GM12892 (cell line): ENCODE measurements at regions not wholly inside any gene's neighbourhood (a gene's known extent, or its start where the extent isn't known, plus 50 kb on each side); places are given as distances from the start of the nearest gene placed in this dataset.
"Not testable (repeated sequence)": the region's sequence is repeated elsewhere in the genome, so short reads cannot be mapped to it uniquely, and the experiment has no call there.

ENCODE experiments used
- DNase-seq: peaks from one replicate; pipeline ENCODE4 v3.0.0; 2011; ENCODE audit not compliant: insufficient read length
- FAIRE-seq: peaks from 2 replicates; lab custom pipeline; 2011; peaks lifted over from hg19 to GRCh38; lab: Jason Lieb, UNC
- POLR2A ChIP-seq: IDR thresholded peaks from 2 replicates; pipeline ENCODE4 v1.6.1; 2011; ENCODE audit warnings: low read depth, low read length, control low read depth
- POLR2AphosphoS5 ChIP-seq: IDR thresholded peaks from 2 replicates; pipeline ENCODE4 v1.6.1; 2011; ENCODE audit warnings: low read depth, low read length, control low read depth
- TAF1 ChIP-seq: IDR thresholded peaks from 2 replicates; pipeline ENCODE4 v1.6.1; 2011; ENCODE audit warnings: low read depth, mild to moderate bottlenecking, control low read depth, low read length, borderline replicate concordance

DNA sequence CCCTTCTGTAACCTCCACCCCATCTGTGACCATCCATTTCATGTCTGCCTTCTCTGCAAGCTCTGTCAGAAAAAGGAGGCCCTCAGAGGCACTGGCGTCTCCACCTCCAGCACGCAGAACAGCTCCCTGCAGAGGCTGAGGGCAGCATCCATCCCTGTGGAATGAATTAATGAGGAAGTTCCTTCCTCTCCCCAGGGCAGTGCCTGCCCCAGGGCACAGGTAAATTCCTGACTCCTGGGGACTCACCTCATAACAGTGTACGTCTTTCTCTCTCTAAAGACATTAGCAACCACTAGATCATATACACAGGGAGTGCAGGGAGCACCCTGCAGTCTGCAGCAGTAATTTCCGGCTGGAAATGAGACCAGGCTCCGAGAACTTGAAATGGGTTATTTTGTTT, 155.0 kb upstream of the TMEM132C start:
- TF ChIP-seq POLR2A (no peak), POLR2AphosphoS5 (no peak), TAF1 (no peak)
- DNase-seq (no peak), FAIRE-seq (no peak)

DNA sequence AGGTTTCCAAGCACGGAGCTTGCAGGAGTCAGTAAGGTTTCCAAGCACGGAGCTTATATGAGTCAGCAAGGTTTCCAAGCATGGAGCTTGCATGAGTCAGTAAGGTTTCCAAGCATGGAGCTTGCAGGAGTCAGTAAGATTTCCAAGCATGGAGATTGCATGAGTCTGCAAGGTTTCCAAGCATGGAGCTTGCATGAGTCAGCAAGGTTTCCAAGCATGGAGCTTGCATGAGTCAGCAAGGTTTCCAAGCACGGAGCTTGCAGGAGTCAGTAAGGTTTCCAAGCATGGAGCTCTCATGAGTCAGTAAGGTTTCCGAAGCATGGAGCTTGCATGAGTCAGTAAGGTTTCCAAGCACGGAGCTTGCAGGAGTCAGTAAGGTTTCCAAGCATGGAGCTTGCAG, 153.7 kb upstream of the TMEM132C start:
- FAIRE-seq = not testable (repeated sequence)

DNA sequence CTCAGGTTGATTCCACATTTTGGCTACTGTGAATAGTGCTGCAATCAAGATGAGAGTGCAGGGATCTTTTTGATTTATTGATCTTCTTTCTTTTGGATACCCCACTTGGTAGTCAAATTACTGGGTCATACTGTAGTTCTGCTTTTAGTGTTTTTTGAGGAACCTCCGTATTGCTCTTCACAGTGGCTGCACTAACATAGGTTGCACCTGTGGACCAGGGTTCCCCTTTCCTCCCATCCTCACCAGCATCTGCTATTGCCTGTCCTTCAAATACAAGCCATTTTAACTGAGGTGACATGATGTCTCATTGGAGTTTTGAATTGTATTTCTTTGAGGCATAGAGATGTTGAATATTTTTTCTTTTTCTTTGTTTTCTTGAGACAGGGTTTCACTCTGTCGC, 152.5 kb upstream of the TMEM132C start:
- no peak for DNase-seq
- FAIRE-seq = no peak
- no peak for TF ChIP-seq TAF1

More for the DNA sequence above, 153.7 kb upstream of the TMEM132C start:
- DNase-seq = not testable (repeated sequence)

DNA sequence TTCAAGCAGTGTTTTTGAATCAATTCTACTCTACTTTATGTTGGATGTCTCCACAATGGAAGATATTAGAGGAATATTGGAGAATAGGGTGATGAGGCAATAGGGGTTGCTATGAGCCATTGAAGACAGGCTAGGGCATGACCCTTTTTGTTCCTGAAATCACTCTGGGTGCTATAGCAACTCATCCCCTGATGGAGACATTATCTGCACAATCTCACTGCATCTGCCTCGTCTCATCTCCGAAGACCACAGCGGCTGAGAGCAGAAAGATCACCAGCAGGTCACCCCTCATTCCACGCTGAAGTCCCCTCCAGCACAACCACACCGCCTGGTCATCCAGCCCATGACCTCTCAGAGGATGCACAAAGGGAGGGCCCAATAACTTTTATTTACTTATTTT, 150.4 kb upstream of the TMEM132C start:
- TF ChIP-seq POLR2AphosphoS5 (no peak), POLR2A (no peak), TAF1 (no peak)
- FAIRE-seq (no peak), DNase-seq (no peak)

DNA sequence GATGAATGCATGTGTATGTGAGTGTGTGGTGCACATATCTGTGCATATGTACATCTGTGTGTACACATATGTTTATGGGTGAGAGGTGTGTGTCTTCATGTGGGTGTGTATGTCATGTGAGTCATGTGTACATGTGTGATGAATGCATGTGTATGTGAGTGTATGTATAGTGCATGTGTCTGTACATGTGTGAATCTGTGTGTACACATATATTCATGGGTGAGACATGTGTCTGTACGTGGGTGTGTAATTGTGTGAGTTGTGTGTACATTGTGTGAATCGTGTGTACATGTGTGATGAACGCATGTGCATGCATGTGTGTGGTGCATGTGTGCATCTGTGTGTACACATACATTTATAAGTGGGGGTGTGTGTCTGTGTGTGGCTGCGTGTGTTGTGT, 146.9 kb upstream of the TMEM132C start:
- TF ChIP-seq TAF1 (no peak), POLR2A (no peak), POLR2AphosphoS5 (no peak)
- no peak for FAIRE-seq
- DNase-seq = no peak

DNA sequence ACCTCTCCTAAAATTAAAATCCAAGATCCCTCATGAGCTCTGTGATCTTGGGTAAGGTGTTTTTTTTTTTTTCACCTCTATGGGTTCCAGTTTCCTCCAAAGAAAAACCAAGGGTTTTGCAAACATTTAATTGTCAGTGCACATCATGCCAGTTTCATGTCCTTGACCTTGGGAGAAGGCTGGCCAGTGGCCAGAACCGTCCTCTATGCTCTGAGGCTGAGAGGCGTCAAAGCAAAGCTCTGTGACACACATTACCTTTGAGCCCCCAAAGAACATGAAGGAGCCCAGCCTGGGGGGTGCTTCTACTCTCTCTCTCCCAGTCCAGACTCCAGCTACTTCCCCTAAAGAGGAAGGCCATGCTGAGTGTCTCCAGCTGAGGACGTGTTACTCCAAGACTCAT, 145.5 kb upstream of the TMEM132C start:
- FAIRE-seq (no peak), DNase-seq (no peak)
- no peak for TF ChIP-seq POLR2A
- no peak for TF ChIP-seq TAF1
- no peak for TF ChIP-seq POLR2AphosphoS5

DNA sequence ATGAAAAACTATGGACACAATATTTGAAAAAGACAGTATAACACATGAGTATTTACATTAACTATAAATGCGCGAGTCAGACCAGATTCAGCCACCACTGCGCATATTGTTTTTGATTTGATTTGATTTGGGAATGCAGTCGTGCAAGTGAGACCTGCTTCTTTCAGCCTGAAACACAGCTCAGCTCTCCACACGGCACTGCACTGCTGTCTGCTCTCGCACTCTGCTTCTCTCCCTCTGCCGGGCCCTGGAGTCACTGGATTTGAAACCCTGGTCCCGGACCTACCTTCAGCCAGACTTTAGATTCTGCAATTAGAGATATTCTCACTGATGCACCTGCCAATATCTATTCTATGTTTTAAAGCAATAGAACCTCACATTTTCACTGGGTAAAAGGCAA, 143.9 kb upstream of the TMEM132C start:
- TF ChIP-seq POLR2A (no peak), TAF1 (no peak), POLR2AphosphoS5 (no peak)
- FAIRE-seq = no peak
- DNase-seq = no peak

DNA sequence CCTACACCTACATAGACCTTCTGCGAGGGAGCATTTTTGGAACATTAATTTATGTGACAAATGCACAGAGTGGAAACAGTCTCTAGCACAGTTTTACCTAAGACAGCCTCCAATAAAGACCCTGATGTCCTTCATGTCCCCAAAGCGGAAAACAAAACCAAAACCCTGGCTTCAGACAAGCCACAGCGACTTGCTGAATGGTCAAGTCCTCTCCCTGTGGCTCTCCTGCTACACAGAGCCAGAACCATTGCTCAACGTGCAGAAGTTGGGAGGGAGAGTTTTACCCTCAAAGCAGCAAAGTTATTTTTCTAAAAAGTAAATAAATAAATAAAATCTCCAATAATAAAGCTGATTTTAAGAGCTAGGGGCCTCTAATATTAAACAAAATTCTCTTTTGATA, 135.0 kb upstream of the TMEM132C start:
- no peak for DNase-seq
- no peak for FAIRE-seq
- TF ChIP-seq POLR2AphosphoS5 = no peak
- no peak for TF ChIP-seq POLR2A

DNA sequence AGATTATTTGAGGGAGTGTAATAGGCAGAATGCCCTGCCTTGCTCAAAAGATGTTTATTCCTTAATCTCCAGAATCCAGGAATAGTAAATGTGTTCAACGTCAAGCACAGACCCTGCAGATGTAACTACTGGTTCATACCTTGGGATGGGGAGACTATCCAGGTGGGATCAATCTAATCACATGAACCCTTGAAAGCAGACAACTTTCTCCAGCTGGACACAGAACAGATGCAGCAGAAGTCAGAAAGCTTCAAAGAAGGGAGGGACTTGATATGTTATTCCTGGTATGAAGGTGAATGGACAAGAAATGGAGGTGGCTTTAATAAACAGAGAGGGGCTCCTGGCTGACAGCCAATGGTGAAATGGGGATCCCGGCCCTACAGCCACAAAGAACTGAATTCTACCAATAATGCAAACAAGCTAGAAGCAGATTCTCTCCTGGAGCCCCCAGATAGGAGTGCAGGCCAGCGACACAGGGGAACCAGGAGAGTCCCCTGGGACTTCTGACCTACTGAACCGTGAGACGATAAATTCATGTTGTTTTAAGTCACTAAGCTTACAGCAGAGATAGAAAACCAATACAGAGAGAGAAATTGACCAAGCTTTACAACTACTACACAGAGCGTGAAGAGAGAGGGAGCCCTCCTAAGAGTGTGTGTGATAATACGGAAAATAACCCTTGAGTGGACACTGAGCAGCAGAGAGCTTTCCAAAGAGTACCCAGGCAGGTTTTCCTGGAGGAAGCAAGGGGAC, 133.5 kb upstream of the TMEM132C start:
- DNase-seq (no peak), FAIRE-seq (no peak)
- TF ChIP-seq POLR2AphosphoS5 = no peak
- TF ChIP-seq POLR2A = no peak
- TF ChIP-seq TAF1 = no peak

DNA sequence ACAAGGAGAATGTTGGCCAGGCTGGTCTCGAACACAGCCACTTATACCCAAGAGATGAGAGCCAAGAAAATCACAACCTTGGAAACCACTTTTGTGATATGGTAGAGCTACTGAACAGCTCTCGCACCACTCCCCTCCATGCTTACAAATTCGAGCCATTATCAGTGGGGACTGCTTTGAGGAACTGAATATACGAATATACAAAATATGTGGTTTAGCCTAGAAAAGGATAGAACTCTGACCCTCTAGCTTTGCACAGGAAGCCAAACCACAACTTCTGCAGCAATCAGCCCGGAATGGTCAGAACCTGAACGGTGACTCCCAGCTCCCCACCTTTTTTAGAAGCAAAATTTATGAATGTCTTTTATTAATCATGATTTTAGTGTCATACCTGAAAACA, 129.8 kb upstream of the TMEM132C start:
- FAIRE-seq (no peak), DNase-seq (no peak)

DNA sequence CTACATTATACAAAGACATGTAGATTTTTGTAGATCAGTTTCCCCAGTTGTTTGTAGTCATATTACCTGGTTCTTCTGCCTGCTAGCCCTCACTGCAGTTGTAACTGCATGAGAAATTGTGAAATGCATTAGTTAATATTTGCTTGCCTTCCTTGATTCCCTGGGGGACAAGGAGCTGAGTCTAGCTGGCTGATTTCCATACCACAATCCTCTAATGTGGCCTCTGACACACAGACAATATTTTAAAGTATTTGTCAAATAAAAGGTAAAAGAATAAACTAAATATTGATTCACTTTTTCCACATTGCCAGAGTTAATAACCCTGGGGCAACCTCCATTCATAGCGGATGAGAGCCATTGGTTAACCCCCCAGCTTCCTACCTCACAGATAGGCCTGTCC, 128.8 kb upstream of the TMEM132C start:
- DNase-seq = no peak
- FAIRE-seq = no peak
- TF ChIP-seq TAF1 (no peak), POLR2AphosphoS5 (no peak), POLR2A (no peak)

More for the DNA sequence above, 129.8 kb upstream of the TMEM132C start:
- TF ChIP-seq TAF1 = no peak
- no peak for TF ChIP-seq POLR2AphosphoS5
- no peak for TF ChIP-seq POLR2A

DNA sequence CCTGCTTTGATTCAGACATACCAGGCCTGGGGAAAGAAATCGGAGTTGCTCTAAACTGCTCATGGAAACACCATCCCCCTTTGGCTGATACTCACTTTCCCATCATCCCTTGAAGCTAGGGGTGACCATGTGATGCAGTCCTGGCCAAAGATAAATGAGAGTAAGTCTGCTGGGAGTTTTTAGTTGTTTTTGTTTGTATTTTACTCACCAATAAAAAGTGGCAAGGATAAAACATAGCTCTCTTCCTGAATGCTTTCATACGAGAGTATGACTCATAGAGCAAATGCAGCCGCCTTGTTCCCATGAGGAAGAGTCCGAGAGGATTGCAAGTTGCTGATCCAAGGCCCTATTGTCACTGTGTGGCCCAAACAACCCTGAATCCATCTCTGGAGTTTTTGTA, 126.4 kb upstream of the TMEM132C start:
- FAIRE-seq (no peak), DNase-seq (no peak)
- TF ChIP-seq POLR2AphosphoS5 (no peak), TAF1 (no peak), POLR2A (no peak)
